ENCODE measurements at regions not wholly inside any gene's neighbourhood (a gene's known extent, or its start where the extent isn't known, plus 50 kb on each side); places are given as distances from the start of the nearest gene placed in this dataset.

GRCh38 chr3:30206051-30206450 lies 400.4 kb upstream of the TGFBR2 start:
- no peak for DNase-seq (ENCODE audit: low spot score)

GRCh38 chr3:30221619-30222018 lies 384.8 kb upstream of the TGFBR2 start:
- DNase-seq (ENCODE audit: low spot score) = no peak

- no peak for DNase-seq (ENCODE audit: low spot score)
These were observed 384.0 kb upstream of the TGFBR2 start for GRCh38 chr3:30222441-30222840.

GRCh38 chr3:30225021-30225420 lies 381.4 kb upstream of the TGFBR2 start:
- no peak for DNase-seq (ENCODE audit: low spot score)

GRCh38 chr3:30226601-30227151 lies 379.7 kb upstream of the TGFBR2 start:
- no peak for DNase-seq (ENCODE audit: low spot score)

GRCh38 chr3:30227571-30228301 lies 378.7 kb upstream of the TGFBR2 start:
- DNase-seq (ENCODE audit: low spot score) = peak; percentile 71

GRCh38 chr3:30228302-30228631 lies 378.1 kb upstream of the TGFBR2 start:
- no peak for DNase-seq (ENCODE audit: low spot score)

GRCh38 chr3:30231277-30232141 lies 374.9 kb upstream of the TGFBR2 start:
- no peak for DNase-seq (ENCODE audit: low spot score)

GRCh38 chr3:30232142-30232541 lies 374.3 kb upstream of the TGFBR2 start:
- no peak for DNase-seq (ENCODE audit: low spot score)

GRCh38 chr3:30233913-30234646 lies 372.3 kb upstream of the TGFBR2 start:
- DNase-seq (ENCODE audit: low spot score) = no peak

- DNase-seq (ENCODE audit: low spot score) = no peak
These were observed 370.4 kb upstream of the TGFBR2 start for GRCh38 chr3:30236011-30236410.

- no peak for DNase-seq (ENCODE audit: low spot score)
These were observed 364.7 kb upstream of the TGFBR2 start for GRCh38 chr3:30241721-30242120.

GRCh38 chr3:30245858-30246622 lies 360.4 kb upstream of the TGFBR2 start:
- no peak for DNase-seq (ENCODE audit: low spot score)

GRCh38 chr3:30248423-30248822 lies 358.0 kb upstream of the TGFBR2 start:
- no peak for DNase-seq (ENCODE audit: low spot score)

- DNase-seq (ENCODE audit: low spot score) = no peak
These were observed 353.9 kb upstream of the TGFBR2 start for GRCh38 chr3:30252474-30252873.

- DNase-seq (ENCODE audit: low spot score) = no peak
These were observed 352.6 kb upstream of the TGFBR2 start for GRCh38 chr3:30253832-30254231.

GRCh38 chr3:30256474-30256873 lies 349.9 kb upstream of the TGFBR2 start:
- DNase-seq (ENCODE audit: low spot score) = peak; percentile 53

- no peak for DNase-seq (ENCODE audit: low spot score)
These were observed 347.7 kb upstream of the TGFBR2 start for GRCh38 chr3:30258426-30259392.

- no peak for DNase-seq (ENCODE audit: low spot score)
These were observed 346.7 kb upstream of the TGFBR2 start for GRCh38 chr3:30259730-30260129.

- DNase-seq (ENCODE audit: low spot score) = peak; percentile 43
These were observed 345.6 kb upstream of the TGFBR2 start for GRCh38 chr3:30260762-30261161.
